Spinal cord (tissue), 9 donors: ENCODE measurements at regions not wholly inside any gene's neighbourhood (a gene's known extent, or its start where the extent isn't known, plus 50 kb on each side); places are given as distances from the start of the nearest gene placed in this dataset.

ENCODE experiments used
- DNase-seq, 6 donors: peaks; one replicate each; pipeline versions ENCODE4 v3.0.0 to v3.0.0-alpha.2; 2013 to 2015; ENCODE audit warnings: low spot score in 6 of 6, low read depth in 4 of 6
- H3K27ac ChIP-seq: one replicate; pipeline ENCODE4 v1.5.1; 2013; ENCODE audit warnings: low read depth, low read length, control low read depth
- H3K27me3 ChIP-seq: one replicate; pipeline ENCODE4 v1.6.1; 2013; ENCODE audit warnings: low read length; ENCODE audit not compliant: control insufficient read depth, insufficient read depth
- H3K36me3 ChIP-seq: one replicate; pipeline ENCODE4 v1.6.1; 2013; ENCODE audit warnings: low read length; ENCODE audit not compliant: control insufficient read depth, insufficient read depth
- H3K4me1 ChIP-seq: one replicate; pipeline ENCODE4 v1.6.1; 2013; ENCODE audit warnings: low read length; ENCODE audit not compliant: control insufficient read depth, insufficient read depth
- H3K4me3 ChIP-seq: one replicate; pipeline ENCODE4 v1.5.1; 2013; ENCODE audit warnings: low read depth, low read length, control low read depth
- H3K9me3 ChIP-seq: one replicate; pipeline ENCODE4 v1.6.1; 2013; ENCODE audit warnings: low read length; ENCODE audit not compliant: control insufficient read depth, insufficient read depth
- WGBS: methylation state at CpG from one replicate; pipeline ENCODE4 v1.1.5; 2013; ENCODE audit warnings: missing lambda C conversion rate; ENCODE audit not compliant: insufficient coverage; 5-methylcytosine and 5-hydroxymethylcytosine counted together
- donor health status: healthy.

DNA sequence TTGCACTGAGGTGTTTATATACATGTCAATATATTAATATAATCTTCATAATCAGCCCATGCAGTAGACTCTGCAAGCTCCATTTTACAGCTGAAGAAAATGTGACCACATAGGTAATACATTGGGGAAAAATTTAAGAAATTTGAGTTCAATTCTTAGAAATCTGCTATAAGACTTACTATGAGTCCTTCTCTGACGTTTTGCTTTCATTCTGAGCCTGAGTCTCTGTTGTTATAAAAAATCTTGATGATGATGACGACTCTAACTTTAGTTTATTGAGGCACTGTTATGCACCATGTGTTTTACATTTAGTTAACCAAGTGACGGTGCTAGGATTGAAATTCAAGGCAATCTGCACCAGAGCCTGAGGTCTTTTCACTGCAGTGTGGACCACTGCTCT, 370.3 kb upstream of the PPP1R2C start:
- Histone ChIP-seq H3K36me3 (no peaks in the 10 kb centered on the region), H3K4me3 (no peak overlapping the region), H3K27me3 (peaks cover 4% of the 10 kb centered on the region), H3K27ac (no peak overlapping the region), H3K9me3 (no peaks in the 10 kb centered on the region), H3K4me1 (no peaks in the 10 kb centered on the region)
- 67% methylated on average over 2 of the region's 3 CpGs for WGBS
- DNase-seq: no peak

DNA sequence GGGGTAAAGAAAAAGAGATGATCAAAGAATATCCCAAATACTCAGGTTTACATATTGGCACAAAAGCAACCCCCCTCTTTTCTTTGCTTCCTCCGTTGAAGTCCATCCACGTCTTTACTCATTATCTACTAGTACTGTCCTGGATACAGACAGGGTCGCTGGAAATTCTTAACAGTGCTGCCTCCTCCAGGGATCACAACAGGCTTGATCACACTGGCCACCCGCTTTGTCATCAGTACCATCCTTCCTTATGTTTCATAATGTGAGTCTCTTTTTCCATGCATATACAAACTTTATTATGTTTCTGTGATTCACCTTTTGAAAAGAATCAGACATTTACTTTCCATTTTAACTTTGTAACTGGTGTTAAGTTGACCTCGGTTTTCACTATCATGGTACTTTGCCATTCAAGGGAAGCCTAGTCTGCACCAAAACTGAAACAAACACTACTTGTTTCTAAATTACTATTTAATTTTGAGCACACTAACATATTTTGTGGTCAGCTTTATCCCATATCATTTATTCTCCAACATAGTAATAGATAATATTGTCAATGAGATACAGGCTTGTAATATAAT, 387.5 kb upstream of the PPP1R2C start:
- Histone ChIP-seq H3K27me3 (no peaks in the 10 kb centered on the region), H3K4me3 (no peak overlapping the region), H3K9me3 (no peaks in the 10 kb centered on the region), H3K4me1 (no peaks in the 10 kb centered on the region), H3K36me3 (no peaks in the 10 kb centered on the region), H3K27ac (no peak overlapping the region)
- 33% methylated on average over 3 of the region's 5 CpGs for WGBS
- no peak for DNase-seq

DNA sequence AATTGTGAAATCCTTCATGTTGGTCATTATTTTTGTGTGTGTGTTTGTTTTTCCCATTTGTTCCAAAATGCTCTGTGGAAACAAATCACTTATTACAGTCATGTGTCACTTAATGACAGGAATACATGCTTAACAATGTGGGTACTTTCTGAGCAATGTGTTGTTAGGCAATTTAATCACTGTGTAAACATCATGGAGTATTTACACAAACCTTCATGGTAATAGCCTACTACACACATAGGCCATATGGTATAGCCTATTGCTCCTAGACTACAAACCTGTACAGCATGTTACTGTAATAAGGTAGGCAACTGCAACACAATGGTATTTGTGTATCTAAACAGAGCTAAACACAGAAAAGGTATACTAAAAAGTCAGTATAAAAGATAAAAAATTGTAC, 388.9 kb upstream of the PPP1R2C start:
- H3K27me3 ChIP-seq: no peaks in the 10 kb centered on the region
- no peak overlapping the region for H3K4me3 ChIP-seq
- no peaks in the 10 kb centered on the region for H3K36me3 ChIP-seq

GRCh38 chrX:43175434-43175833, 397.5 kb upstream of the PPP1R2C start:
- 100% methylated on average over 1 of the region's 2 CpGs for WGBS
- no peaks in the 10 kb centered on the region for H3K27me3 ChIP-seq
- no peaks in the 10 kb centered on the region for H3K36me3 ChIP-seq
- no peaks in the 10 kb centered on the region for H3K4me1 ChIP-seq
- no peak overlapping the region for H3K27ac ChIP-seq
- H3K4me3 ChIP-seq: no peak overlapping the region
- DNase-seq: no peak
- no peaks in the 10 kb centered on the region for H3K9me3 ChIP-seq

More for the DNA sequence above, 388.9 kb upstream of the PPP1R2C start:
- no peak overlapping the region for H3K27ac ChIP-seq
- no peaks in the 10 kb centered on the region for H3K9me3 ChIP-seq
- DNase-seq: no peak
- H3K4me1 ChIP-seq: no peaks in the 10 kb centered on the region

GRCh38 chrX:43176686-43177085, 398.7 kb upstream of the PPP1R2C start:
- Histone ChIP-seq H3K27ac (no peak overlapping the region), H3K4me3 (no peak overlapping the region), H3K4me1 (no peaks in the 10 kb centered on the region), H3K27me3 (no peaks in the 10 kb centered on the region), H3K9me3 (no peaks in the 10 kb centered on the region), H3K36me3 (no peaks in the 10 kb centered on the region)
- WGBS: 94% methylated on average over 3 of the region's 6 CpGs
- no peak for DNase-seq

DNA sequence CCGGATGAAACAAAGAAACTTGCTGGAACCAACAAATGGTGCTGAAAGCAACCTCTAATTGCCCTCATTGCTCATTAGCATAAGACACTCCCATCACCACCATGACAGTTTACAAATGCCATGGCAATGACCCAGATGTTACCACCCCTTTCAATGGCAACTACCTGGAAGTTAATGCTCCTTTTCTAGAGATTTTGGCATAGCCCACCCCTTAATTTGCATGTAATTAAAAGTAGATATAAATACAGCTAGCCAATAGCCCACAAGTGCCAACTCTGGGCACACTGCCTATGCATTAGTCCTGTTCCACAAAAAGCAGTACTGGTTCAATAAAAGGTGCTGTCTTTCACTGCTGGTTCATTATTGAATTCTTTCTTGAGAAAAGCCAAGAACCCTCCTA, 410.3 kb upstream of the PPP1R2C start:
- Histone ChIP-seq H3K4me3 (no peak overlapping the region), H3K9me3 (peaks cover 1% of the 10 kb centered on the region), H3K27ac (no peak overlapping the region), H3K36me3 (no peaks in the 10 kb centered on the region), H3K27me3 (no peaks in the 10 kb centered on the region), H3K4me1 (no peaks in the 10 kb centered on the region)
- WGBS: 88% methylated on average over 1 of the region's 1 CpG
- peak in 4 of 6 donors; percentile 1 to 56 (median 21) for DNase-seq

- H3K27me3 ChIP-seq: no peaks in the 10 kb centered on the region
- no peak overlapping the region for H3K4me3 ChIP-seq
- peaks cover 2% of the 10 kb centered on the region for H3K9me3 ChIP-seq
- no peak for DNase-seq
- no peaks in the 10 kb centered on the region for H3K4me1 ChIP-seq
- H3K36me3 ChIP-seq: no peaks in the 10 kb centered on the region
- no peak overlapping the region for H3K27ac ChIP-seq
Observed at GRCh38 chrX:43211570-43211969, 433.6 kb upstream of the PPP1R2C start.

- WGBS: no CpG with 5 or more reads among the region's 2 CpGs
- Histone ChIP-seq H3K27ac (no peak overlapping the region), H3K9me3 (peaks cover 2% of the 10 kb centered on the region), H3K27me3 (no peaks in the 10 kb centered on the region), H3K4me1 (no peaks in the 10 kb centered on the region), H3K36me3 (no peaks in the 10 kb centered on the region), H3K4me3 (no peak overlapping the region)
- DNase-seq: no peak
Observed at GRCh38 chrX:43218198-43218597, 437.9 kb upstream of the MAOA start.

GRCh38 chrX:43224496-43224895, 431.6 kb upstream of the MAOA start:
- no peaks in the 10 kb centered on the region for H3K27me3 ChIP-seq
- no peaks in the 10 kb centered on the region for H3K4me1 ChIP-seq
- H3K9me3 ChIP-seq: no peaks in the 10 kb centered on the region
- H3K27ac ChIP-seq: no peak overlapping the region
- DNase-seq: no peak
- no peak overlapping the region for H3K4me3 ChIP-seq
- H3K36me3 ChIP-seq: no peaks in the 10 kb centered on the region

DNA sequence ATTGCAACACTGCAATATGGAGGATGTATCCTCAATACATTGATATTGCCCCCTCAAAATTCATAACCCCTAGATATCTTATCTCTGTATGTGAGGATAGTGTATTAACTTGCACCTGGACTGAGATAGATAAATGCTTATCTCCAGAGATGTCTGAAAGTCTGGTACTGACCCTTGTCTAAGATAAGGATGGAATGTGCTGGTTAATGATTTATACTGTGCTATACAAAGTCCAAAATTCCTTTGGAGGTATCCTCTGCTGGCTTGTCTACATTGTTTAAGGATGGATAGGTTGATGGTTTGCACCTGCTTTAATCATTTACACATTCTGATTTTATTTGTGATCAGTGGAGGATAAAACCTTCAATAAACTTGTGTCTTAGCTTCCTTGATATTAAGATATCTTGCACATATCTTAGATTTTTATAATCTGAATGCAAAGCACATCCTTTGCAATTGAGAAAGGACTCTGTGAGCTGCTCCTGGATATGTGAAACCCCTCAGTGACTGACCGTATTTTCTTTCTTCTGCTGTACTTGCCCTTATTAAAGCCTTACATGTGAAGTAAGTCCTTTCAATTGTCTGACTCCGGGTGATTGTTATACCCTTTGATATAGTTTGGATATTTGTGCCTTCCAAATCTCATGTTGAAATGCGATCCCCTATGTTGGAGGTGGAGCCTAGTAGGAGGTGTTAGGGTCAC, 430.3 kb upstream of the MAOA start:
- H3K27me3 ChIP-seq: no peaks in the 10 kb centered on the region
- no peaks in the 10 kb centered on the region for H3K4me1 ChIP-seq
- no peak overlapping the region for H3K4me3 ChIP-seq
- H3K9me3 ChIP-seq: no peaks in the 10 kb centered on the region
- WGBS: 80% methylated on average over 1 of the region's 3 CpGs
- H3K36me3 ChIP-seq: no peaks in the 10 kb centered on the region
- no peak overlapping the region for H3K27ac ChIP-seq
- no peak for DNase-seq
